NB4 (cell line): ENCODE measurements at regions not wholly inside any gene's neighbourhood (a gene's known extent, or its start where the extent isn't known, plus 50 kb on each side); places are given as distances from the start of the nearest gene placed in this dataset.

Experiments used
- CTCF ChIP-seq: IDR thresholded peaks from one replicate; pipeline ENCODE4 v1.5.1; 2012; ENCODE audit warnings: low read depth, low read length
- MAX ChIP-seq: IDR thresholded peaks from 2 replicates; pipeline ENCODE4 v1.6.1; 2011; ENCODE audit warnings: low read depth, low read length
- MYC ChIP-seq: IDR thresholded peaks from 2 replicates; pipeline ENCODE4 v1.6.1; 2011; ENCODE audit warnings: low read depth, low read length
- POLR2A ChIP-seq: IDR thresholded peaks from 2 replicates; pipeline ENCODE4 v1.6.1; 2011; ENCODE audit warnings: mild to moderate bottlenecking; ENCODE audit not compliant: insufficient read length; ENCODE audit errors: extremely low read depth

GRCh38 chr7:109834851-109835250, 1256.1 kb upstream of the LRRN3 start:
- TF ChIP-seq CTCF (no peak), POLR2A (no peak), MAX (no peak), MYC (no peak)
